Mesothelial cell of epicardium (in vitro differentiated cells): ENCODE measurements at regions not wholly inside any gene's neighbourhood (a gene's known extent, or its start where the extent isn't known, plus 50 kb on each side); places are given as distances from the start of the nearest gene placed in this dataset.

Source experiments
- DNase-seq, 2 experiments: peaks; one replicate each; pipeline ENCODE4 v3.0.0; 2021; ENCODE audit warnings: low spot score in 2 of 2; ENCODE audit not compliant: unreplicated experiment in 2 of 2
- H3K27ac Mint-ChIP-seq: 2 replicates; pipeline ENCODE4 v1.8.0; 2021; ENCODE audit warnings: mixed read lengths
- H3K27me3 Mint-ChIP-seq: 2 replicates; pipeline ENCODE4 v1.8.0; 2021; ENCODE audit warnings: low read depth, mixed read lengths
- H3K36me3 Mint-ChIP-seq: 2 replicates; pipeline ENCODE4 v1.8.0; 2021; ENCODE audit warnings: mixed read lengths
- H3K4me1 Mint-ChIP-seq: 2 replicates; pipeline ENCODE4 v1.8.0; 2021; ENCODE audit warnings: mixed read lengths
- H3K4me3 Mint-ChIP-seq: 2 replicates; pipeline ENCODE4 v1.8.0; 2021; ENCODE audit warnings: mild to moderate bottlenecking, moderate library complexity, mixed read lengths
- H3K9me3 Mint-ChIP-seq: 2 replicates; pipeline ENCODE4 v1.8.0; 2021; ENCODE audit warnings: mixed read lengths
- CTCF ChIP-seq: fragments of 200-600 bp; sonication (generic); IDR thresholded peaks from one replicate; pipeline ENCODE4 v1.5.0; 2021; ENCODE audit warnings: antibody characterized with exemption; ENCODE audit not compliant: unreplicated experiment

GRCh38 chr3:144470666-144471065 is 499.0 kb downstream of the DIPK2A start:
- no peak overlapping the region for H3K4me3 Mint-ChIP-seq
- no peak overlapping the region for H3K27ac Mint-ChIP-seq
- H3K9me3 Mint-ChIP-seq, result no peaks in the 10 kb centered on the region
- no peaks in the 10 kb centered on the region for H3K4me1 Mint-ChIP-seq
- no peak for TF ChIP-seq CTCF
- DNase-seq, result no peak
- H3K27me3 Mint-ChIP-seq, result no peaks in the 10 kb centered on the region
- no peaks in the 10 kb centered on the region for H3K36me3 Mint-ChIP-seq

- no peak for TF ChIP-seq CTCF
- H3K4me3 Mint-ChIP-seq, result no peak overlapping the region
- DNase-seq, result no peak
- H3K36me3 Mint-ChIP-seq, result no peaks in the 10 kb centered on the region
- H3K27ac Mint-ChIP-seq, result no peak overlapping the region
- H3K27me3 Mint-ChIP-seq, result no peaks in the 10 kb centered on the region
- H3K4me1 Mint-ChIP-seq, result no peaks in the 10 kb centered on the region
- peaks cover 5% of the 10 kb centered on the region for H3K9me3 Mint-ChIP-seq
Measured at GRCh38 chr3:144477593-144477992, 506.0 kb downstream of the DIPK2A start.

- no peaks in the 10 kb centered on the region for H3K27me3 Mint-ChIP-seq
- H3K4me3 Mint-ChIP-seq, result no peak overlapping the region
- H3K27ac Mint-ChIP-seq, result no peak overlapping the region
- TF ChIP-seq CTCF, result no peak
- H3K9me3 Mint-ChIP-seq, result peaks cover 5% of the 10 kb centered on the region
- no peak for DNase-seq
- H3K36me3 Mint-ChIP-seq, result no peaks in the 10 kb centered on the region
- peaks cover 4% of the 10 kb centered on the region for H3K4me1 Mint-ChIP-seq
Measured at GRCh38 chr3:144480416-144480919, 508.8 kb downstream of the DIPK2A start.

GRCh38 chr3:144482876-144483275 is 511.3 kb downstream of the DIPK2A start:
- no peak for TF ChIP-seq CTCF
- no peak overlapping the region for H3K27ac Mint-ChIP-seq
- DNase-seq, result no peak

GRCh38 chr3:144487011-144487410 is 515.4 kb downstream of the DIPK2A start:
- H3K27ac Mint-ChIP-seq, result no peak overlapping the region
- TF ChIP-seq CTCF, result no peak
- no peak for DNase-seq

More at GRCh38 chr3:144482876-144483275, 511.3 kb downstream of the DIPK2A start:
- Mint-ChIP-seq H3K9me3 (peaks cover 9% of the 10 kb centered on the region), H3K4me1 (peaks cover 4% of the 10 kb centered on the region), H3K4me3 (no peak overlapping the region), H3K27me3 (no peaks in the 10 kb centered on the region), H3K36me3 (no peaks in the 10 kb centered on the region)

GRCh38 chr3:144488927-144489326 is 517.3 kb downstream of the DIPK2A start:
- Mint-ChIP-seq H3K4me1 (peaks cover 12% of the 10 kb centered on the region), H3K4me3 (no peak overlapping the region), H3K27me3 (no peaks in the 10 kb centered on the region), H3K9me3 (peaks cover 3% of the 10 kb centered on the region), H3K27ac (no peak overlapping the region), H3K36me3 (no peaks in the 10 kb centered on the region)
- no peak for DNase-seq
- TF ChIP-seq CTCF, result no peak

More at GRCh38 chr3:144487011-144487410, 515.4 kb downstream of the DIPK2A start:
- peaks cover 3% of the 10 kb centered on the region for H3K9me3 Mint-ChIP-seq
- H3K4me1 Mint-ChIP-seq, result peaks cover 12% of the 10 kb centered on the region
- no peaks in the 10 kb centered on the region for H3K36me3 Mint-ChIP-seq
- no peak overlapping the region for H3K4me3 Mint-ChIP-seq
- no peaks in the 10 kb centered on the region for H3K27me3 Mint-ChIP-seq
